Naive thymus-derived CD4-positive, alpha-beta T cell (primary cell): ENCODE measurements at regions not wholly inside any gene's neighbourhood (a gene's known extent, or its start where the extent isn't known, plus 50 kb on each side); places are given as distances from the start of the nearest gene placed in this dataset.

Experiments used
- ATAC-seq: fragments of 150-1000 bp; cut with Tn5 transposase; 2 replicates; pipeline ENCODE4 v1.10.0; 2021; ENCODE audit warnings: mild to moderate bottlenecking, moderate library complexity
- CTCF ChIA-PET: fragments of 350-600 bp; sonication (Branson Sonifier 250); formaldehyde crosslinking; loops from one replicate; lab custom pipeline; 2021; ENCODE audit warnings: antibody characterized with exemption; lab: Charles Lee
- POLR2A ChIA-PET: fragments of 350-600 bp; sonication (Branson Sonifier 250); formaldehyde crosslinking; loops from one replicate; lab custom pipeline; 2021; ENCODE audit warnings: antibody characterized with exemption, inconsistent platforms; lab: Charles Lee
- DNase-seq, 9 donors: peaks; one replicate each; pipeline versions ENCODE4 v3.0.0 to v3.0.0-alpha.2; 2020 to 2022; ENCODE audit warnings: mixed read lengths in 1 of 9
- H3K27ac ChIP-seq: one replicate; pipeline ENCODE4 v1.7.0; 2013; ENCODE audit warnings: mild to moderate bottlenecking, low read depth, low read length, moderate library complexity
- H3K27me3 ChIP-seq, 2 donors: one replicate each; pipeline ENCODE4 v1.7.0; 2013; ENCODE audit warnings: low read length in 2 of 2, mild to moderate bottlenecking in 2 of 2, moderate library complexity in 2 of 2; ENCODE audit not compliant: control insufficient read depth in 2 of 2, insufficient read depth in 2 of 2
- H3K36me3 ChIP-seq, 3 experiments: 1 replicate in 2 of 3; 2 replicates in 1 of 3; pipeline ENCODE4 v1.7.0; 2013; ENCODE audit warnings: low read length in 3 of 3, mild to moderate bottlenecking in 3 of 3, moderate library complexity in 1 of 3; ENCODE audit not compliant: insufficient read depth in 3 of 3, control insufficient read depth in 2 of 3
- H3K4me1 ChIP-seq, 2 donors: one replicate each; pipeline ENCODE4 v1.7.0; 2013; ENCODE audit warnings: low read length in 2 of 2, mild to moderate bottlenecking in 2 of 2, moderate library complexity in 1 of 2; ENCODE audit not compliant: control insufficient read depth in 2 of 2, insufficient read depth in 2 of 2
- H3K4me3 ChIP-seq: 2 replicates; pipeline ENCODE4 v1.7.0; 2013; ENCODE audit warnings: mild to moderate bottlenecking, low read length
- H3K9me3 ChIP-seq, 3 experiments: 1 replicate in 2 of 3; 2 replicates in 1 of 3; pipeline ENCODE4 v1.7.0; 2013; ENCODE audit warnings: low read length in 3 of 3; ENCODE audit not compliant: control insufficient read depth in 2 of 3
- H3K27ac Mint-ChIP-seq, 9 donors: one replicate each; pipeline ENCODE4 v1.8.0; 2020 to 2022; ENCODE audit warnings: mixed read lengths in 9 of 9, mild to moderate bottlenecking in 8 of 9, moderate library complexity in 5 of 9, inconsistent platforms in 2 of 9
- H3K27me3 Mint-ChIP-seq, 5 donors: one replicate each; pipeline ENCODE4 v1.8.0; 2021 to 2022; ENCODE audit warnings: mixed read lengths in 5 of 5, mild to moderate bottlenecking in 1 of 5
- H3K36me3 Mint-ChIP-seq, 5 donors: one replicate each; pipeline ENCODE4 v1.8.0; 2020 to 2022; ENCODE audit warnings: mixed read lengths in 5 of 5, mild to moderate bottlenecking in 3 of 5, inconsistent platforms in 1 of 5
- H3K4me1 Mint-ChIP-seq, 7 donors: one replicate each; pipeline ENCODE4 v1.8.0; 2020 to 2022; ENCODE audit warnings: mixed read lengths in 7 of 7, mild to moderate bottlenecking in 3 of 7, inconsistent platforms in 1 of 7
- H3K4me3 Mint-ChIP-seq, 10 donors: one replicate each; pipeline ENCODE4 v1.8.0; 2020 to 2022; ENCODE audit warnings: mild to moderate bottlenecking in 10 of 10, mixed read lengths in 10 of 10, moderate library complexity in 6 of 10, inconsistent platforms in 2 of 10
- H3K9me3 Mint-ChIP-seq, 11 donors: one replicate each; pipeline ENCODE4 v1.8.0; 2020 to 2022; ENCODE audit warnings: mixed read lengths in 11 of 11, mild to moderate bottlenecking in 4 of 11, inconsistent platforms in 1 of 11, moderate library complexity in 1 of 11
- intact Hi-C, 2 donors: fragments of 100-400 bp; cut with micrococcal nuclease; formaldehyde crosslinking; loops; one replicate each; pipeline ENCODE4 v1.15.1; 2023

GRCh38 chr4:65868096-65868824 is 198.0 kb upstream of the EPHA5 start:
- Histone ChIP-seq H3K4me1 (no peaks in the 10 kb centered on the region), H3K27ac (no peak overlapping the region), H3K36me3 (no peaks in the 10 kb centered on the region), H3K4me3 (no peak overlapping the region), H3K27me3 (no peaks in the 10 kb centered on the region), H3K9me3 (no peaks in the 10 kb centered on the region)
- no peaks in the 10 kb centered on the region for H3K4me1 Mint-ChIP-seq
- H3K27ac Mint-ChIP-seq, result no peak overlapping the region
- H3K36me3 Mint-ChIP-seq, result no peaks in the 10 kb centered on the region
- ChIA-PET CTCF (no interaction called here), POLR2A (no interaction called here)
- ATAC-seq, result no peak
- no peak for DNase-seq
- intact Hi-C loops, result no loop called here
- H3K4me3 Mint-ChIP-seq, result no peak overlapping the region
- H3K27me3 Mint-ChIP-seq, result no peaks in the 10 kb centered on the region
- peaks cover 0 to 17% (median 3%) of the 10 kb centered on the region in 11 donors for H3K9me3 Mint-ChIP-seq

- H3K9me3 Mint-ChIP-seq, result peaks cover 0 to 23% (median 5%) of the 10 kb centered on the region in 11 donors
- H3K27me3 ChIP-seq, result no peaks in the 10 kb centered on the region
- no peak for ATAC-seq
- H3K27ac ChIP-seq, result no peak overlapping the region
- no peak overlapping the region for H3K4me3 ChIP-seq
- no peaks in the 10 kb centered on the region for H3K36me3 ChIP-seq
- no peaks in the 10 kb centered on the region for H3K4me1 Mint-ChIP-seq
- H3K36me3 Mint-ChIP-seq, result no peaks in the 10 kb centered on the region
- ChIA-PET POLR2A (no interaction called here), CTCF (no interaction called here)
- H3K9me3 ChIP-seq, result no peaks in the 10 kb centered on the region
- no peaks in the 10 kb centered on the region for H3K4me1 ChIP-seq
- DNase-seq, result no peak
- H3K27ac Mint-ChIP-seq, result no peak overlapping the region
- no peaks in the 10 kb centered on the region for H3K27me3 Mint-ChIP-seq
- intact Hi-C loops, result no loop called here
- H3K4me3 Mint-ChIP-seq, result no peak overlapping the region
Observed at GRCh38 chr4:65865489-65865888, 195.2 kb upstream of the EPHA5 start.

DNA sequence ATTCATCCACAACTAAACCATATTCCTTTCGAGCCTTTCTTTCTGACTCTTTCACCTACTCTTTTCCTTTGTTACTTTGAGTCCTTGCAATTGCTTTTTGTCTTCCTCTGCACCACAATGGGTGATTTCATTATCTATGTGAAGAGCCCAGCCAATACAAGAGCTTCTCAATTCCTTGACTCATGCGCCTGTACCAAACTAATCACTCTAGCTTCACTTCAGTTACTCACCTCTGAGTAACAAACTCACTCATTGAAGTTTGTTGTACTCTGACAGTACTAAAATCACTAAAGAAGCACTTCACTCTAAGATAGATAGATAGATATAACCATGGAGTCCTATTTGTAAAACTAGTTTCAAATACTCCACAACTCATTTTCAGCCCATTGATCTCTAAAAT is 191.7 kb upstream of the EPHA5 start:
- H3K27me3 ChIP-seq, result no peaks in the 10 kb centered on the region
- no peaks in the 10 kb centered on the region for H3K36me3 ChIP-seq
- H3K27me3 Mint-ChIP-seq, result no peaks in the 10 kb centered on the region
- no peak overlapping the region for H3K27ac Mint-ChIP-seq
- intact Hi-C loops, result no loop called here
- ChIA-PET CTCF (no interaction called here), POLR2A (no interaction called here)
- ATAC-seq (no peak), DNase-seq (no peak)
- no peak overlapping the region for H3K4me3 ChIP-seq
- H3K9me3 Mint-ChIP-seq, result peaks cover 0 to 23% (median 4%) of the 10 kb centered on the region in 11 donors
- H3K9me3 ChIP-seq, result no peaks in the 10 kb centered on the region
- H3K4me1 ChIP-seq, result no peaks in the 10 kb centered on the region
- no peak overlapping the region for H3K27ac ChIP-seq
- H3K36me3 Mint-ChIP-seq, result no peaks in the 10 kb centered on the region
- no peak overlapping the region for H3K4me3 Mint-ChIP-seq
- H3K4me1 Mint-ChIP-seq, result no peaks in the 10 kb centered on the region

DNA sequence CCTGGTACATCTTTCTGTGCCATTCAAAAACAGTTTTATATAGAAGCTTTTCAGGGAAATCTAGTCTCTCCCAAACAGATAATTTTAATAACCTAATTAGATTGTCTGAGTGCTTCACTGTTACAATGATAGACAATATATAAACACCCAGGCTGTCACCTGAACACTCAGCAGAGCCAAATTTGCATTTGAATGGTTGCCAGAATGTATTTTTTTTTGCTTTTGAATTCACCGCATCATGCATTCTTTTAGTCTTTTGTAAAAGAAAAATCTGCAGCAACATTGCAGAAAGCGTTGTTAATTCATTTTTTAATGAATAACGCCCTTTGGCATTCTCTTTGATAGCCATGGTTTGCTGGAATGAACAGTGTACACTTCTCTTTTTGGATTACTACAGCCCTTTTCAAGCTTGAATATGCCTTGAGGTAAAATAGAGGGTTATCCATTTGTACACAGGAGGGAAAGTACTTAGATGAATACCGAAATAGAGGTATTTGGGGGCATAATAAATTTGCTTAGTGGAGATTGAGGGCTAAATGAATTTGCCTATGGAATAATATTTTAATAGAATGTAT is 175.0 kb upstream of the EPHA5 start:
- Mint-ChIP-seq H3K9me3 (peaks cover 0 to 18% (median 2%) of the 10 kb centered on the region in 11 donors), H3K27me3 (no peaks in the 10 kb centered on the region), H3K27ac (no peak overlapping the region), H3K4me1 (no peaks in the 10 kb centered on the region), H3K4me3 (no peak overlapping the region), H3K36me3 (no peaks in the 10 kb centered on the region)
- intact Hi-C loops, result no loop called here
- no peak for DNase-seq
- H3K4me1 ChIP-seq, result no peaks in the 10 kb centered on the region
- no peaks in the 10 kb centered on the region for H3K36me3 ChIP-seq
- CTCF ChIA-PET, result no interaction called here
- no peak overlapping the region for H3K27ac ChIP-seq
- no peak for ATAC-seq
- H3K27me3 ChIP-seq, result no peaks in the 10 kb centered on the region
- H3K4me3 ChIP-seq, result no peak overlapping the region
- no peaks in the 10 kb centered on the region for H3K9me3 ChIP-seq
- POLR2A ChIA-PET, result no interaction called here

GRCh38 chr4:65839164-65839931 is 169.1 kb upstream of the EPHA5 start:
- H3K4me1 Mint-ChIP-seq, result no peaks in the 10 kb centered on the region
- ChIA-PET CTCF (interaction anchor here (1.0 kb wide), 1 partner anchor 34 kb away, joined by 3 read pairs; no protein-coding TSS in a partner anchor), POLR2A (no interaction called here)
- Histone ChIP-seq H3K4me1 (no peaks in the 10 kb centered on the region), H3K9me3 (no peaks in the 10 kb centered on the region), H3K27ac (no peak overlapping the region), H3K36me3 (no peaks in the 10 kb centered on the region), H3K27me3 (no peaks in the 10 kb centered on the region), H3K4me3 (no peak overlapping the region)
- intact Hi-C loops, result no loop called here
- peaks cover 0 to 9% (median 2%) of the 10 kb centered on the region in 11 donors for H3K9me3 Mint-ChIP-seq
- no peak for DNase-seq
- H3K27ac Mint-ChIP-seq, result no peak overlapping the region
- no peaks in the 10 kb centered on the region for H3K36me3 Mint-ChIP-seq
- no peak for ATAC-seq
- H3K4me3 Mint-ChIP-seq, result no peak overlapping the region
- no peaks in the 10 kb centered on the region for H3K27me3 Mint-ChIP-seq

DNA sequence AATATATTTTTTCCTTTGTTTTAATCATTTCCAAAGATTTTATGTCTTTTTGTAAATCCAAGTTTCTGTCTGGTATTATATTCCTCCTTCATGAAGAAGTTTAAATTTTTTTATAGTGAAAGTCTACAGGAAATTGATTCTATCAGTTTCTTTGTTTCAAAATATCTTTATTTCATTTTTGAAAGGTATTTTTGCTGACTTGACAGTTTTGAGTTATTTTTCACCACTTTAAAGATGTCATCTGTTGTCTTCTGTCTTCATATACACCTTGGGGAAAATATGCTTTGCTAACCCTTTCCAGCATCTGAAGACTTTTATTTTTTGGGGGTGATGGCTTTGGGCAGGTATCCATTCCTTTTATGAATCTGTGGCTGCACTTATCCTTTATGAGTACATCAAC is 164.4 kb upstream of the EPHA5 start:
- Mint-ChIP-seq H3K4me1 (no peaks in the 10 kb centered on the region), H3K9me3 (peaks cover 0 to 9% (median 2%) of the 10 kb centered on the region in 11 donors), H3K4me3 (no peak overlapping the region), H3K27ac (no peak overlapping the region), H3K36me3 (no peaks in the 10 kb centered on the region), H3K27me3 (no peaks in the 10 kb centered on the region)
- no peak for DNase-seq
- intact Hi-C loops, result no loop called here
- CTCF ChIA-PET, result no interaction called here
- Histone ChIP-seq H3K36me3 (no peaks in the 10 kb centered on the region), H3K27me3 (no peaks in the 10 kb centered on the region), H3K9me3 (no peaks in the 10 kb centered on the region), H3K27ac (no peak overlapping the region), H3K4me1 (no peaks in the 10 kb centered on the region), H3K4me3 (no peak overlapping the region)
- ATAC-seq, result no peak
- POLR2A ChIA-PET, result no interaction called here
